GM23248 (cell line): ENCODE measurements at regions not wholly inside any gene's neighbourhood (a gene's known extent, or its start where the extent isn't known, plus 50 kb on each side); places are given as distances from the start of the nearest gene placed in this dataset.

Source experiments
- EZH2 ChIP-seq: fragments of 200-600 bp; sonication (generic); IDR thresholded peaks from 2 replicates; pipeline ENCODE4 v1.6.1; 2018; ENCODE audit warnings: antibody characterized with exemption, mild to moderate bottlenecking; ENCODE audit not compliant: insufficient read depth, poor library complexity, severe bottlenecking
- EZH2phosphoT487 ChIP-seq: fragments of 200-600 bp; sonication (generic); IDR thresholded peaks from 2 replicates; pipeline ENCODE4 v1.6.1; 2018; ENCODE audit warnings: antibody characterized with exemption, moderate library complexity, mild to moderate bottlenecking, low read depth; ENCODE audit not compliant: insufficient read depth

DNA sequence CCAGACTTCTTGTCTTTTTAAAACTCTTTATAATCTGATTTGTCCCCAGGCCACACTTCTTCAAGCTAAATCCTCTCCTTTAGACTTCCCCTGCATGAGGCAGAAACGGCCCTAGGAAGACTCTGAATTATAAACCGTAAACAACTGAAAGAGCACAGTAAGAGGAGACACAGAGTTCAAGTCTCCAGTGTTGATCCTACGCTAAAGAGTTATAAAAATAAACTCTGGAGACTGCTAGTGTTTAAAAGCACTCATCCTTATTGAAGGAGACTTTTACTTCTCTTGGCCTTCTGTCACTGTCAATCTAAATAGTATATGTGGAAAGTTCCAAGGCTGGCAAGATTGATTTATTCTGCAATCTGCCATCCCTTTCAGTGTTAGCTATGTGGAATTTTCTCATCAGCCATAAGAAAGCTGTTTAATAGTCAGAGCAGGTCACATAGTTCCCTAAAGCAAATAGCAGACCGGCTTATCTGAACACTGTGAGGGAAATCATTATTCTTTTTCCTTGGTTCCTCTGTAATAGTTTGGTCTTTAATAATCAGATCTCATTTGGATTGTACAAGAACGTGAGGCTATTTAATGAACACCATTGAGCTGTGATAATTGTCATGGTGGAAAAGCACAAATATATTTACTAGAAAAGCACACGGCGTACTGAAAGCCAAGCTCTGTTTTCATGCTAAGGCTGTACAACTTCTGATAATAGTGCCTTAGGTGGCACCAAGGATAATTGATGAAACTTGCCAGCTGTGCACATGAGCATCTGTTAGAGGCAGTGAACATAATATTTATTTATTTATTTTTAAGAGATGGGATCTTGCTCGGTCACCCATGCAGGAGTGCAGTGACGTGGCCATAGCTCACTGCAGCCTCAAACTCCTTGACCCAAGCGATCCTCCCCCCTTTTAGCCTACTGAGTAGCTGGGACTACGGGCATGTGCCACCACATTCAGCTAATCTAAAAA is 157.7 kb downstream of the CEP135 start:
- TF ChIP-seq EZH2 (no peak), EZH2phosphoT487 (no peak)
